ENCODE measurements at regions not wholly inside any gene's neighbourhood (a gene's known extent, or its start where the extent isn't known, plus 50 kb on each side); places are given as distances from the start of the nearest gene placed in this dataset.
"Not testable (repeated sequence)": the region's sequence is repeated elsewhere in the genome, so short reads cannot be mapped to it uniquely, and the experiment has no call there.

DNA sequence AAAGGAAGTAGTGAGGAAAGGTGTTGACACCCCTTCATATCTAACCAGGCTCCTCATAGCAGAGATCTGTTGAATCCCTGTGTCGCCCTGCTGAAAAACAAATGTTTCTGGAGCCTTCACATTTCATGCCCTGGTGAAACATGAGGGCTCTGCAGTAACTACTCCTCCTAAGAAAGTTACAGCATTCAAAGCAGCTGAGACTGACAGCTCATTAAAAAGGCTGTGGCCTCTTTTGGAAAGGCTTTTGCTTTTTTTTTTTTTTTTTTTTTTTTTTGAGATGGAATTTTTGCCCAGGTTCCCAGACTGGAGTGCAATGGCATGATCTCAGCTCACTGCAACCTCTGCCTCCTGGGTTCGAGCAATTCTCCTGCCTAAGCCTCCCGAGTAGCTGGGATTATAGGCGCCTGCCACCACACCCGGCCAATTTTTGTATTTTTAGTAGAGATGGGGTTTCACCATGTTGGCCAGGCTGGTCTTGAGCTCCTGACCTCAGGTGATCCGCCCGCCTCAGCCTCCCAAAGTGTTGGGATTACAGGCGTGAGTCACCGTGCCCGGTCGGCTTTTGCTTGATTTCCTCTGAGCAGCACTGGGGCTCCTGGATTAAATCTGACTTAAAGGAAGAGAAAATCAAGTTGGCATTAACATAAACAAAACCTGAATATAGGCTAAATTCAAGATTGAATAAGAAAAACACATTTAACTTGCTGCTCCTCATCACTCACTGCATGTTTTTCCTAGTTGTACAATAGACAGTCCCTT, 112.9 kb downstream of the PCSK1 start:
- not testable (repeated sequence) for DNase-seq

DNA sequence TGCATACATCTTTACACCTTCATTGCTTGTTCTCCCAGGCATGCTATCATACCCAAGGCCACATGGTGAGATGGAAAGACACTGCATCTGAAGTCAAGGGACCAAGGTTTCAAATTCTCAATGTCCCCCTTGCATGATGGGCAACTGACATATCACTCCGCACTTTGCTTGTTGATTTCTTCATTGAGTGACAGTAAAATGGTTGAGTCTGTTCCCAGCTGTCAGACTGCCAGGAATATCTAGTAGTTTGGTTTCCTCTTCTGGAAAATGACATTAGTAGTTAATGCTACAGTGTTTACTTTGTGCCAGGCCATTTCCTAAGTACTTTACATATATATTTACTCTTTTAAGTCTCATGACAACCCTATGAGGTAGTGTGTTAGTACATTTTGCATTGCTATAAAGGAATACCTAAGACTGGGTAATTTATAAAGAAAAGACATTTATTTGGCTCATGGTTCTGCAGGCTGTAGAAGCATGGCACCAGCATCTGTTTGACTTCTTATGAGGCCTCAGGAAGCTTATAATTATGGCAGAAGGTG, 114.4 kb downstream of the PCSK1 start:
- no peak for DNase-seq

DNA sequence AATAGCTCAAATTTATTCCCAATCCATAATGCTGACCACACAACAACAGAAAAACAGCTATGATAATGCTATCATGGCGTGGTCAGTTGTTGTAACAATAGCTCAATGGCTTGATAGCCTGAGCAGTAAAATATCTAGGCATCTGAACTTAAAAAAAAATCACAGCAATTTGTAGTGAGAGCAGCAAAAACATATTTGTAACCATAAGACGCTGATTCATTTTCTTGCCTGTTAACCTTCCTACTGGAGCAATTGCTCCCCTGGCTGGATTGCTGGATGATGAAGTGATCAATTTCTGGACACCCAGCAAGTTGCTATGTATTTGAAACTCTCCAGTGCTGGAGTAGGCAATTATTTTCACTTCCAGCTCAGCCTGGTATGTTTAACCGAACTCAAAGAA, 115.1 kb downstream of the PCSK1 start:
- DNase-seq: no peak

DNA sequence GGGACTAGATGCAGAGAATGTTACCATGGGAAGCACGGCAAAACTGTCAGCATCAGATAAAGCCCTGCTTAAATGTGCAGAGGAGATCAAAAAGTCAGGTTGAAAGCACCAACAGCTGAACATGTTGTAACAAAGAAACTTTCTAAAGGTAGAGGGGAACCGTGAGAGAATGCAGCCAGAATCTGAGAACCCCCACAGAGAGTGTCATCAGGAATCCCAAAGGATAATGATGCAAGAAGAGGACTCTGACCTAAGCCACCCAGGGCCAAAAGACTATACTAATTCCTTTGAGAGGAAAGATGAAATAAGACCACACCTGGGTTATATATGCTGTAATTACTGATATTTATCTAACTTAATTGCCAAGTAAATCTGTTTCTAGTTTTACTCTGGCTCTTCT, 116.6 kb downstream of the PCSK1 start:
- DNase-seq: no peak

DNA sequence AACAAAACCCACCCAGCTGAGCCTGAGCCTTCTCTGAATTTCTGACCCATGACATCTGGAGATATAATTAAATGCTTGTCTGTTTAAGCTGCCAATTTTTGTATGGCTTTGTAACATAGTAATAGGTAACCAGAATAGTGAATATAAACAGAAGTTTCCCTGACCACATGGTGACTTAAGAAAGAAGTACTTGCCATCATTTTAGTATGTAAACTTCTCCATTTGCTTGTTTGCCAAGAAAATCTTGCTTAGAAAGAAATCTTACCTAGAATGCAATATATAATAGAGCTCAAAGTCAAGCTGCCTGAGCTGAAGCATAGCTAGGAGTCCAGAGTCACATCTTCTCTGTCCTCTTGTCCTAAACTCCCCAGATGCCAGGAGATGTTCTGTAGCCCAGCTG, 117.0 kb downstream of the PCSK1 start:
- no peak for DNase-seq

DNA sequence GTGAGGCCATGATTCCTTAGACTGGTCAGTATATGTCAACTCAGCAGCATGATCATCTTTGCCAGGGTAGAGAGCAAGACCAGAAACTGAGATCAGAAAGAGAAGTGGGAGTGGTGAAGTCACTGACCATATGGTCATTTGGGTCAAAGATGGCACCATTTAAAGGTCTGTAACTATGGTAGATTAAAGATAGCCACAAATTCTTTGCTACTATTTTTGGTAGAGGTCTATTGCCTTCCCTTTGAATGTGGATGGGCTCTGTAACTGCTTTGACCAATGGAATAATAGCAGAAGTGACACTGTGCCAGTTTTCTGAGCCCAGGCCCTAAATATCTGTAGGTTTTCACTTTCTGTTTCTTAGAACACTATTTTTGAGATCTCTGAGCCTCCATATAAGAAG, 117.6 kb downstream of the PCSK1 start:
- DNase-seq: no peak

DNA sequence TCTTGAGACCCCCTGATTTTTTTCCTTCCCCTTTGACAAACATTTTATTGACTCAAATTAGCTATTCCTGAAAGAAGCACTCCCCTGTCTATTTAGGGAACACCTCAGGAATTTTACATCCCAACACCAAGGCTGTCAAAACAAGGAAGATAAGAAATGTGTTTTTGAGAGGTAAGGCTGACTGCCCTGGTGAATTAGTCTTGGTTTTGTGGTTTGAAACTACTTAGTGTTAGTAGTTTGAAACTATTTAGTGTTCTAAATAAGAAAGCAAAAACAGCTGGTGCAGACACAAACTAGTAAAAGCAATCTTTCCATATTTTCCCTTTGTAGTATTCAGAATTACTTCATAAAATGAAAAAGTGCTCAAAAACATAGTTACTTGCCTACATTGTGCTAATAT, 120.7 kb downstream of the PCSK1 start:
- no peak for DNase-seq

DNA sequence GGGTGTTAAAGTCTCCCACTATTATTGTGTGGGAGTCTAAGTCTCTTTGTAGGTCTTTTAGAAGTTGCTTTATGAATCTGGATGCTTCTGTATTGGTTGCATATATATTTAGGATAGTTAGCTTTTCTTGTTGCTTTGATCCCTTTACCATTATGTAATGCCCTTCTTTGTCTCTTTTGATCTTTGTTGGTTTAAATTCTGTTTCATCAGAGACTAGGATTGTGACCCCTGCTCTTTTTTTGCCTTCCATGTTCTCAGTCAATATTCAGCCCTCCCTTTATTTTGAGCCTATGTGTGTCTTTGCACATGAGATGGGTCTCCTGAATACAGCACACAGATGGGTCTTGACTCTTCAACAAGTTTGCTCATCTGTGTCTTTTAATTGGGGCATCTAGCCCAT, 126.0 kb downstream of the PCSK1 start:
- DNase-seq: not testable (repeated sequence)

DNA sequence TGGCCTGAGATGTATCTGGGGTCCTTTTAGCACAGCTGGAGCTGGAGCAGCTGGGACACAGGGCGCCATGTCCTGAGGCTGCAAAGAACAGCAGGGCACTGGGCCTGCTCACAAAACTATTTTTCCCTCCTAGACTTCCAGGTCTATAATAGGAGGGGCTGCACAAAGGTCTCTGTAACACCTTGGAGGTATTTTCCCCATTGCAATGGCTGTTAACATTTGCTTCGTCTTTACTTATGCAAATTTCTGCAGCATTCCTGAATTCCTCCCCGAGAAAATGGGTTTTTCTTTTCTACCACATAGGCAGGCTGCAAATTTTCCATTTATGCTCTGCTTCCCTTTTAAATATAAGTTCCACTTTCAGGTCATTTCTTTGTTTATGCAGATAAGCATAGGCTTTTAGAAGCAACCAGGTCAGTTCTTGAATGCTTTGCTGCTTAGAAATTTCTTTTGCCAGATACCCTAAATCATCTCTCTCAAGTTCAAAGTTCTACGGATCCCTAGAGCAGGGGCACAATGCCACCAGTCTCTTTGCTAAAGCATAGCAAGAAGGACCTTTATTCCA, 130.8 kb downstream of the PCSK1 start:
- DNase-seq: no peak

DNA sequence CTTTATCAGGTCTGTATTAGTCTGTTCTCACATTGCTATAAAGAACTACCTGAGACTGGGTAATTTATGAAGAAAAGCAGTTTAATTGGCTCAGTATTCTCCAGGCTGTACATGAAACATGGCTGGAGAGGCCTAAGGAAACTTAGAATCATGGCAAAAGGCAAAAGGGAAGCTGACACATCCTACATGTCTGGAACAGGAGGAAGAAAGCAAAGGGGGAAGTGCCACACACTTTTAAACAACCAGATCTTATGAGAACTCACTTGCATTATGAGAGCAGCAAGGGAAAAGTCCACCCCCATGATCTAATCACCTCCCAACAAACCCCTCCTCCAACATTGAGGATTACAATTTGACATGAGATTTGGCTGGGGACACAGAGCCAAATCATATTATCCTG, 132.1 kb downstream of the PCSK1 start:
- no peak for DNase-seq

DNA sequence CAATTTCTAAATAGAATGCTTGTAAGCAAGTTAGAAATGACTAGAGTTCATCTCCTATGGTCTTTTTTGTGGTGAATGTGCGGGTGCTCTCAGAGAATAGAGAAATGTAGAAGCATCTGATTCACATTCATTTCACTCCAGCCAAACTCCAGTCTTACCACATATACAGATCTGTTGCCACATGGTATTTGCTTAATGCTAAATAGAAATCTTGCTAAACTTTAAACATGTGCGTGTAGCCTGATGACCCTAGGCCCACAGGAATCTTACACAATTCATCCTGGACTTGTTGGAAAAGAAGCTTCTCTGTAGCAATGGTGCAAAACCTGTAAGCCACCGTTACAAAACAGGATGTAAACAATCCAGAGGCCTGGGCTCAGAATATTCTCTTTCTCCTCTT, 135.2 kb downstream of the PCSK1 start:
- no peak for DNase-seq

DNA sequence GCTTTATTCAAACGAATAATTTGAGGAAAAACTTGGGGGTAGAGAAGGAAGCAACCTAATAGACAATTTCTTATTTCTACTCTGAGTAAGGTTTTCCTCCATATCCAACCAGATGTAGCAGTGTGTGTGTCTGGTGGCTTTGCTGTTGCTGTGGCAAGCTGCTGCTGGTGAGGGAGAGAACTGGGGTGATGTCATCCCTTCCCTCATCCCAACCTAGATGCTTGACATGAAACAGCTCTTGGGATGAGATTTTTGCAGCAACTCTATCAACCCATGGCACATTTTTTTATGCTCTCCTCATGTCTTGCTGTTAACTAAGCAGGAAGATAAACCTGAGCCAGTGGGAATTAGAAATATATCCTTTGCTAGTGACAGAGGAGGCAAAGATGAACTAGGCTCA, 135.8 kb downstream of the PCSK1 start:
- DNase-seq: no peak

DNA sequence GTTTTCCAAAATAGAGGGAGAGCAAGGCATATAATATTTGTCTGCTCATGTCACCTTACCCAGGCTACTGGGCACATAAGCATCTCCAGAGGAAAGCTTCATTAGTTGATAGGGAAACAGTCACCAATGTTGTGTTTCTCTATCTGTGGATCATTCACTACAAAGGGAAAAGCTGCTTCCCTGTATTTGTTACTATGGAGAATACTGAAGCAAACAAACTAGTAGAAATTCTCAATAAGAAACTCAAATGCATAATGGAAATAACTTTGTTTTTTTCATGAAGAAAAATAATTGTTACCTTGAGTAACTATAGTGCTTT, 138.2 kb downstream of the PCSK1 start:
- no peak for DNase-seq

DNA sequence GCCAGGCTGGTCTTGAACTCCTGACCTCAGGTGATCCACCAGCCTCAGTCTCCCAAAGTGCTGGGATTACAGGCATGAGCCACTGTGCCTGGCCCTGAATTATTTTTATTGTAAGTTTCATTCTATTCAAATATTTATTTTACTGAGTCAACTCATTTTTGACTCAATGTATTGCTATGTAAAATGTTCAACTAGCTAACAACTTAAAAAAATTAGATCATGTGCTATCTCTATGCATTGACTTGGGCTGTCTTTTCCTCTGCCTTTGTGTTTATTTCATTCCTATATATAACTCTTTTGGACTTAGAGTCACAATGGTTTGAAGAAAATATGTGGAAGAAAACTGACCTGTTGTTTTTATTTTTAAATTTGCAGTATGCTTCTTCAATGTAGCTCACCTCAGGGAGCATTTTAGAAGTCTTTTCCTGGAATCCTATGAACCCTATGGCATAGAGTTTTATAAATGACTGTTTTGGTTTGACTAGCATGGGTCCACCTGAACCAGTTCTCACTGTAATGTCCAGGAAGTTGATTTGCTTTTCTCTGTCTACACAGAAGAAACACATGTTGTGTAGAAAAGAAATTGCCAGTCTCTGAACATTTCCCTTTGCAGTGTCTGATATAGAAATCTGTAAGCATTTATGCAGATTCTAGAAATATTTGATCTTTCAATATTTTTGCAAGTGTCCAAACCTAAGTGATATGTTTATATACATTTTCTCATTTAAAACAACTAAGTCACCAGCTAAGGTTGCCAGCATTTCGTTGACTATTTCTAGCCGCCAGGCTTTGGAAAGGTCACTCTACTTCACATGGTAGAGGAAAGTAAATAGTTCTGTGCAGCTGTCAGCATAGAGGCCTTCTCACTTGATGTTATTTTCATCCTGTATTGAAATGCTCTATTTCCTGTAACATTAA, 138.8 kb downstream of the PCSK1 start:
- DNase-seq: no peak

DNA sequence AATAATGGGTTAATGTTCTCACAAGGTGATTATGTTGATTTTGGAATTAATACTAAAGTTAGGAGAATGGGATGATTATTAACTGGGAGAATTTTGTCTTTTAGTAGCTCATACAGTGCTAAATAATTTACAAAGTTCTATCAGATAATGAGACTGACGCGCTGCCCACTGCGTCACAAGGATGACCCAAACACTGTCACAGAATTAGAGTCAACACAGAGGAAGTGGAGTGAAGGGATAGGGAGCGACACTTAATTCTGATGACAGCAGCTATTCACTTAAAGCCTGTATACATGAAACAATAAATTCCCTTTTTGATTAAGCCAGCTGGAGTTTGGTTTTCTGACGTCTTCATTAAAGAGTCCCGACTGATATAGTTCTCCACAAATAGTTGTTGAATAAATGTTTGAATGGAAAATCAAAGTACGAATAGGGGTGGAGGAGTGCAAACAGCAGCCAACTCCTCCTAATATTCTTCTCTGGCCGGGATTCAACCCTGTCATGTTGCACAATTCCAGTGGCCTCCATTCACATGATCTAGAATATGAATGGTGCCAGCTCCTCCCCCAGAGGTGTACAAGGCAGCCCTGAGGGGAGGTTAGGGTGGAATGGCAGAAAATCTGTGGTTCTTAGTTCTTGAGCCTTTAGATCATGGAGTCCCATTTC, 140.3 kb downstream of the PCSK1 start:
- no peak for DNase-seq

DNA sequence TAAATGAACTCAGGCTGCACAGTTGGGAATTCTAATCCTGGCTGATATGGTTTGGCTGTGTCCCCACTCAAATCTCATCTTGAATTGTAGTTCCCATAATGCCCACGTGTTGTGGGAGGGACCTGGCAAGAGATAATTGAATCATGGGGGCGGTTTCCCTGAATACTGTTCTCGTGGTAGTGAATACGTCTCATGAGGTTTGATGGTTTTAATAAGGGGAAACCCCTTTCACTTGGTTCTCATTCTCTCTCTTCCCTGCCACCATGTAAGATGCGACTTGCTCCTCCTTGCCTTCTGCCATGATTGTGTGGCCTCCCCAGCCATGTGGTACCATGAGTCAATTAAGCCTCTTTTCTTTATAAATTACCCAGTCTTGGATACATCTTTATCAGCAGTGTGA, 143.8 kb downstream of the PCSK1 start:
- not testable (repeated sequence) for DNase-seq

DNA sequence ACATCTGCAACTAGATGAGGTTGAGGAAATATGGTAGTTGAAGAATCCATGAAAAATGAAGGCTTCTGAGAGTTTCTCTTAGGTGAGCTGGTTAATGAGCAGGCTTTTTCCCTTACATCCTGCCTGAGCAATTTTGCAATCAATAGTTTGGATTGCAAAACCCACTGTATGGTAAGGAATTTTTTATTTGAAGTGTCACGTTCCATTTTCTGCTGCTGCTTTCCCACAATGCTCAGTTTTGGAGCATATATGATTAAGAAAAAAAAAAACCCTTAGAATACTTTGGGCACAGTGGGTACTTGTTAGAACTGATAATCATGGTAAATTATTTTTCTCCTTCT, 144.2 kb downstream of the PCSK1 start:
- DNase-seq: no peak

DNA sequence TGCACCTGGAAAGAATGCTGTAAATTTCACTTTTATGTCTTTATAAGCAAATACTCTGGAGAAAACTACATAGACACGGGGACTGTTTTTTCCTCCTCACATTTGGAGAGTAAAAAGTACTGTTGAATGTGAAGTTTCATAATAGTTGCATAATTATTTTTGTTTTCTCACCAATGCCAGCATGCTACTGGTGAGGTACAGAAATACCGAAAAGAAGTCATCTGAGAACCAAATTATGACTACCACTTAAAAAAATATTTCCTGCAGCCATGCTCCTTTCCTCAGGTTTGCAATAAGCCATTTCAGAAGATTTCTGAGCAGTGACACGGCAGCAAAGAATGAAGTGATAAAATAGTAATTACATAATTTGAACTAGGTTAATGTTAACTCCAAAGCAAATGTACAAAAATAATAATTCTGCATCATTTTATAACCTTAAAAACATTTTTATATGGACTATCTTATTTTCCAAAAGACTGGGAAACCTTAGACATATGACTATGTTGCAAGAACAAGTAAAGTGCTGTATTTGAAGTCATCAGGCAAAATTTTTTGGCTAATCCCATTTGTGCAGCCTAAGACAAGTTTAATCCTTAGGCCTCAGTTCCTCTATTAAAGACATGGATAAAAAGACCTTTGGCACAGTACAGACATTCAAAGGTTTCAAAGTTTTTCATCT, 144.7 kb downstream of the PCSK1 start:
- DNase-seq: no peak

DNA sequence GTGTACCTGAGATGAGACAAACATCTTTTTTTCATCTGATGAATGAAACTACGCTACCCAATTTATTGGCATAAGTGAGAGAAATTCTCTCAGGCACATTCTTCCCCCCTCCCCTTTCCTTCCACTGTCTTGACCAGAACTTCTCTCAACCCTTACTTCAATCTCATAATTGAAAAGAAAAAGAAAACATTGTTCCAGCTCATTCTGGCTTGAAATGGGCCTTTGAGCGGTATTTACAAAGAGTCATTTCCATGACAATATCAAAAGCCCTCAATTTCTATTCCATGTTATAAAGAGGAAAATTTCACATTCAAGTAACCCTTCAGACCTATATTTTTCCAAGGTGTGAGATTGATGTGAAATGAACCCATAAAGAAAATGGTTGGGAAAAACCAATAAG, 145.9 kb downstream of the PCSK1 start:
- DNase-seq: no peak

DNA sequence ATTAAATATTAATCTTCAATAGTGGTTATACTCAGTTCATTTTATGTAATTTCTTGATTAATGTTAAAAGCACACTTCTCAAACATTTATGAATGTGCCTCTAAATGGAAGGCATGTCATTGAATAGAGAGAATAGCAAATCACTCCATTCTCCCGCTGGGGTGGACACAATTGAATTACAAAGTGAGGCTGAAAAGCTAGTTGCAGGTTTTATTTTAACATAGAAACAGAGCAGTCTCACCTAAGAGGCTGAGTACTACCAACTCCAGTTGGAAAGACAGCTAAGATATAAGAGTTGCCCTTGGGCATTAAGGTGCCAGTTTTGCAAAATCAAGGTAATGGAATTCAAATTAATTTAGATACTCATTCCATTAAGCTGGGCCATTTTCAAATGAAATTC, 147.2 kb downstream of the PCSK1 start:
- no peak for DNase-seq

DNA sequence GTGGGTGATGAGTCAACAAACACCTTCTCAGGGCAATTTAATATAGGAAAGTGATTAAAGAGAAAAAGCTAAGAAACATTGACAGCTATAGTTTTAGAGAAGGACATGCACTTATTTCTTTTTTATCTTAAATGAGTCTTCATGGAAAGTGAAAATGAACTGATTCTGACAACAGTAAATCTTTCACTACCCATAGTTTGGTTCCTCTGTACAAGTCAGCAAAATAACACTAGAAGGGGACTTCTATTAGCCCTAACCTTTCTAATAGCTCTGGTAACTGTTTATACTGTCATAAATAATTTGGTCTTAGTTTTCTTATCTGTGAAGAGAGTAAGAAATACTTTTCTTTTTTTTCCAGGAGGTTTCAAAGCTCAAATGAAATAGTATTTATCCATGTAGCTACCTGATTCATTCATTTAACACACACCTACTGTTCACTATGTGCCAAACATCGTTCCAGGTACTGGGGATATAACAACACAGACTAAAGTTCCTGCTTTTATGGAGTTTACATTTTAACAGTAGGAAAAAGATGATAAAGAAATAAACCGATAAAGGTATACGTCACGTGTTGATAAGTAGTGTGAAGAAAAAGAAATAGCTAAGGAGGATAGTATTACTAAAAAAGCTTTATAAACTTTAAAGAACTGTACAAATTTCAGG, 148.2 kb downstream of the PCSK1 start:
- no peak for DNase-seq

DNA sequence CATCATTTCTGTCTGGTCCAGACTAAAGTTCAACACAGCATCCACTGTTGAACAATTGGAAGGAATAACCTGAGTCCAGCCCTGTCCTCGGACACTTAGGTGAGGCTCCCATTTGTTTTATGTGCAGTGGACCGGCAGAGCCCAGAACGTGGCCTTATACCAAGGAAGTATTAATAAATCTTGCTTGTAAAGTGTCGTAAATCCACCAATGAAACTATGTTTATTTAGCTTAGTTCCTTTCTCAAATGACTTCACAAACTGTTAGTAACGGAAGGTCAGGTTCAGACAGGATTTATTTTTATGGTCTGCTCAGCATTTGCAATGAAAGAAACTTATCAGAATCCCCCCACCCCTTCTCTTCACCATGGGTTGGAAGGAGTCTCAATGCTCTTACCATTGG, 149.5 kb downstream of the PCSK1 start:
- DNase-seq: no peak
